Liver (tissue), 3 donors: ENCODE measurements at regions not wholly inside any gene's neighbourhood (a gene's known extent, or its start where the extent isn't known, plus 50 kb on each side); places are given as distances from the start of the nearest gene placed in this dataset.

Experiments
- ATF3 ChIP-seq: IDR thresholded peaks from 2 replicates; pipeline ENCODE4 v1.6.1; 2016; ENCODE audit warnings: antibody characterized with exemption
- CTCF ChIP-seq: fragments of 150-350 bp; IDR thresholded peaks from 2 replicates; pipeline ENCODE4 v1.5.1; 2017; ENCODE audit warnings: improper control_type of control experiment, low read depth, low read length; ENCODE audit not compliant: missing input control
- FOXA1 ChIP-seq: IDR thresholded peaks from 2 replicates; pipeline ENCODE4 v1.6.1; 2016; ENCODE audit warnings: antibody characterized with exemption
- GABPA ChIP-seq, 2 donors: IDR thresholded peaks in 1 of 2; conservative IDR thresholded peaks in 1 of 2; 2 replicates each; pipeline ENCODE4 v1.6.1; 2016; ENCODE audit warnings: antibody characterized with exemption in 2 of 2, mild to moderate bottlenecking in 1 of 2, moderate library complexity in 1 of 2
- JUND ChIP-seq, 2 donors: IDR thresholded peaks; 2 replicates each; pipeline ENCODE4 v1.6.1; 2016; ENCODE audit warnings: antibody characterized with exemption in 2 of 2
- MAX ChIP-seq: IDR thresholded peaks from 2 replicates; pipeline ENCODE4 v1.6.1; 2016; ENCODE audit warnings: antibody characterized with exemption
- NR2F2 ChIP-seq: IDR thresholded peaks from 2 replicates; pipeline ENCODE4 v1.6.1; 2016; ENCODE audit warnings: antibody characterized with exemption
- RAD21 ChIP-seq, 2 donors: IDR thresholded peaks; 2 replicates each; pipeline ENCODE4 v1.6.1; 2016; ENCODE audit warnings: antibody characterized with exemption in 2 of 2, mild to moderate bottlenecking in 2 of 2
- REST ChIP-seq: IDR thresholded peaks from 2 replicates; pipeline ENCODE4 v1.6.1; 2016; ENCODE audit warnings: antibody characterized with exemption, mild to moderate bottlenecking
- RXRA ChIP-seq, 2 donors: IDR thresholded peaks; 2 replicates each; pipeline ENCODE4 v1.6.1; 2017 to 2018; ENCODE audit warnings: antibody characterized with exemption in 2 of 2, mild to moderate bottlenecking in 1 of 2
- SP1 ChIP-seq: IDR thresholded peaks from 2 replicates; pipeline ENCODE4 v1.6.1; 2018; ENCODE audit warnings: antibody characterized with exemption, mild to moderate bottlenecking
- TAF1 ChIP-seq: conservative IDR thresholded peaks from 2 replicates; pipeline ENCODE4 v1.6.1; 2016; ENCODE audit warnings: antibody characterized with exemption, mild to moderate bottlenecking
- YY1 ChIP-seq: IDR thresholded peaks from 2 replicates; pipeline ENCODE4 v1.6.1; 2016; ENCODE audit warnings: antibody characterized with exemption, mild to moderate bottlenecking
- ZBTB33 ChIP-seq: IDR thresholded peaks from 2 replicates; pipeline ENCODE4 v1.6.1; 2016; ENCODE audit warnings: antibody characterized with exemption
- donor health status: healthy.
- donor health status: healthy.

- TF ChIP-seq CTCF (no peak), TAF1 (no peak), MAX (no peak), RXRA (IDR thresholded peaks at IDR 0.05) (no peak), SP1 (no peak), FOXA1 (no peak), YY1 (no peak), REST (no peak), GABPA (IDR thresholded peaks at IDR 0.05 in 1 of 2, conservative IDR thresholded peaks at IDR 0.05 in 1 of 2) (no peak), RAD21 (IDR thresholded peaks at IDR 0.05) (no peak), ZBTB33 (no peak), JUND (IDR thresholded peaks at IDR 0.05) (no peak), ATF3 (no peak), NR2F2 (no peak)
These were observed 60.1 kb downstream of the NABP1 start for GRCh38 chr2:191738003-191738402.
